Heart left ventricle (tissue), 13 donors: ENCODE measurements at regions not wholly inside any gene's neighbourhood (a gene's known extent, or its start where the extent isn't known, plus 50 kb on each side); places are given as distances from the start of the nearest gene placed in this dataset.

Experiments used
- CTCF ChIP-seq, 12 donors: fragments of 200-600 bp; sonication (generic) in 4 of 12; IDR thresholded peaks; one replicate each; pipeline versions ENCODE4 v1.5.0 to v1.8.0; 2018 to 2022; ENCODE audit warnings: antibody characterized with exemption in 12 of 12, mild to moderate bottlenecking in 5 of 12
- POLR2A ChIP-seq, 2 donors: fragments of 450-650 bp; IDR thresholded peaks; one replicate each; pipeline ENCODE4 v1.6.1; 2017; ENCODE audit warnings: antibody characterized with exemption in 2 of 2, mild to moderate bottlenecking in 2 of 2, moderate library complexity in 2 of 2
- donor health status: ischemic (EF 13 %, LVEDD 7.1; RV severe dilation, severe dysfunction).
- donor health status: DM: no; HTN: yes; CAD: no.
- donor health status: DM: no; HTN: no; CAD: no.
- donor health status: ischemic (EF 25% LVEDD 6.9; RV normal size, moderate dysfunction).
- donor health status: ischemic (EF 25% LVEDD 5.7; RV mildly dilated, moderate dysfunction).
- donor health status: ischemic (EF 35%, LVEDD 5.7; RV mildly dilated, moderate dysfunction).
- donor health status: nonischemic (EF 11% LVEDD 7.7; RV severe dilation, severe dysfunction).
- donor health status: DM: yes; HTN: yes; CAD: no.
- donor health status: PGD.
- donor health status: ischemic (EF 29% LVEDD 5.4; RV normal size, mild dysfunction).
- donor health status: nonischemic (EF 23%, LVEDD 6.1; RV moderate dilation, normal function).

- TF ChIP-seq POLR2A (IDR thresholded peaks at IDR 0.05) (no peak), CTCF (IDR thresholded peaks at IDR 0.05) (no peak)
These were observed 271.7 kb upstream of the TOPAZ1 start for GRCh38 chr3:43969944-43970343.
